Stomach (tissue), 4 donors: ENCODE measurements at regions not wholly inside any gene's neighbourhood (a gene's known extent, or its start where the extent isn't known, plus 50 kb on each side); places are given as distances from the start of the nearest gene placed in this dataset.

Experiments
- EP300 ChIP-seq: sonication (generic); formaldehyde crosslinking; IDR thresholded peaks from one replicate; pipeline ENCODE4 v1.6.1; 2017; ENCODE audit warnings: antibody characterized with exemption
- POLR2A ChIP-seq, 4 donors: fragments of 450-650 bp; IDR thresholded peaks; one replicate each; pipeline ENCODE4 v1.6.1; 2016; ENCODE audit warnings: antibody characterized with exemption in 4 of 4, control low read depth in 2 of 4, mild to moderate bottlenecking in 1 of 4, moderate library complexity in 1 of 4
- POLR2AphosphoS5 ChIP-seq, 3 donors: sonication (generic); formaldehyde crosslinking; IDR thresholded peaks; one replicate each; pipeline ENCODE4 v1.6.1; 2016; ENCODE audit warnings: antibody characterized with exemption in 3 of 3
- TF ChIP-seq, protein P1 (sequence below), 7 experiments: fragments of 450-650 bp in 4 of 7; fragments of 200-600 bp in 3 of 7; sonication (generic) in 3 of 7; IDR thresholded peaks; one replicate each; pipeline ENCODE4 v1.5.1; 2016 to 2019; ENCODE audit warnings: antibody characterized with exemption in 7 of 7, control low read depth in 2 of 7, mild to moderate bottlenecking in 1 of 7

DNA sequence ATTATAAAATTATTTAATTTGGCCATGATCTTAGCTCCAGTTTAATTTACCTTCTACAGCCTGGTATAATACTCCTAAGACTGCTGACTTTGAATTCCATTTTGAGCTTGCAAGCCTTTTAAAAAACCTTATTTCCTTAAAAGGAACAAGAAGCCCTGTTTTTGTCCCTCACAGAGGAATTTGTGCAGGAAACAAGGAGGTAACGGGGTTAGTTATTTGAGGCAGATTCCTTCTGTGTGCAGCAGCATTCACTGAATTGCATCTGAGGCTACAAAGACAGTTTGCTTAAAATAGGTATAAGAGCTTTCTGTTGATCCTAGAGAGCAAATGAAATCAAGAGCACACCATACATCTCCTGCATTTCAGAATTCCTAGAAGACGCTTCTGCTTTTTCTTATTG is 403.3 kb upstream of the PRICKLE1 start:
- TF ChIP-seq POLR2AphosphoS5 (IDR thresholded peaks at IDR 0.05) (no peak), POLR2A (IDR thresholded peaks at IDR 0.05) (no peak), EP300 (no peak)
- TF ChIP-seq, protein P1, sequence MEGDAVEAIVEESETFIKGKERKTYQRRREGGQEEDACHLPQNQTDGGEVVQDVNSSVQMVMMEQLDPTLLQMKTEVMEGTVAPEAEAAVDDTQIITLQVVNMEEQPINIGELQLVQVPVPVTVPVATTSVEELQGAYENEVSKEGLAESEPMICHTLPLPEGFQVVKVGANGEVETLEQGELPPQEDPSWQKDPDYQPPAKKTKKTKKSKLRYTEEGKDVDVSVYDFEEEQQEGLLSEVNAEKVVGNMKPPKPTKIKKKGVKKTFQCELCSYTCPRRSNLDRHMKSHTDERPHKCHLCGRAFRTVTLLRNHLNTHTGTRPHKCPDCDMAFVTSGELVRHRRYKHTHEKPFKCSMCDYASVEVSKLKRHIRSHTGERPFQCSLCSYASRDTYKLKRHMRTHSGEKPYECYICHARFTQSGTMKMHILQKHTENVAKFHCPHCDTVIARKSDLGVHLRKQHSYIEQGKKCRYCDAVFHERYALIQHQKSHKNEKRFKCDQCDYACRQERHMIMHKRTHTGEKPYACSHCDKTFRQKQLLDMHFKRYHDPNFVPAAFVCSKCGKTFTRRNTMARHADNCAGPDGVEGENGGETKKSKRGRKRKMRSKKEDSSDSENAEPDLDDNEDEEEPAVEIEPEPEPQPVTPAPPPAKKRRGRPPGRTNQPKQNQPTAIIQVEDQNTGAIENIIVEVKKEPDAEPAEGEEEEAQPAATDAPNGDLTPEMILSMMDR (IDR thresholded peaks at IDR 0.05) = no peak
